GM18511 (cell line): ENCODE measurements at regions not wholly inside any gene's neighbourhood (a gene's known extent, or its start where the extent isn't known, plus 50 kb on each side); places are given as distances from the start of the nearest gene placed in this dataset.
"Not testable (repeated sequence)": the region's sequence is repeated elsewhere in the genome, so short reads cannot be mapped to it uniquely, and the experiment has no call there.

Experiments used
- ATAC-seq: cut with Tn5 transposase; IDR thresholded peaks from one replicate; pipeline ENCODE4 v1.9.1; 2021; ENCODE audit warnings: mild to moderate bottlenecking, moderate library complexity; ENCODE audit not compliant: unreplicated experiment

DNA sequence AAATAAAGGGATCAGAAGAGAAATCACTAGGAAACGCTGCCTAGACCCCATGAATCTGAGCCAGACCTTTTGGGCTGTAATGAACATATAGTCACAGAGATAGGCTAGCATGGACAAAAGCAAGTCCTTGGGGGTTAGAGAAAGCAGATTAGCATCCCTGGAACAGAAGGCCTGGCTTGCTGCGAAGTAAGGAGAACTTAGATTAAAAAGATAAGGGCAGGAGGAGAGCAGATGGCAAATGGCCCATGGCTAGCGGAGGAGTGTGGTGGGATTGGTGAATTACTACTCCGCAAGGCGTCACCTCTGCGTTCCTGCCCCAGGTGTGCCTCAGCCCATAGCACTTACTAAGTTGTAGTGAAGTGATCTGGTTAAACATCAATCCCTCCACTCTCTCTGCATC, 92.3 kb upstream of the ZNF438 start:
- no peak for ATAC-seq

DNA sequence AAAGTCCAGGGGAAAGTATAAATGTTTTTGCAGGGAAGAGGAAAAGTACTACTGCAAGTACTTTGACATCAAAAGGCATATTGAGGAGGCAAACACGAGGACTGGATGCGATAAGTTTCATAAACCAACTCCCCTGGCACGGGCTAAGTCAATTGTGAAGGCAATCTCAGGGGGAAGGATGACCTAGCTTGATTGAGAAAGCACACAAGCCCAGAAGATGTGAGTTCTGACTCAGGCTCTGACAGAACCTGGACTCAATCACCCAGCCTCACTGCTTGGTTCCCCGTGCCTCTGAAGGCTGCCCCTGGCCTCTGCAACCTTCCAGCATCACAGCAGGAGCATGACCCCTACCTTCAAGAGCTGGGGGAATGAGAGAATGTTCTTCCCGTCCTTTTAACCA, 93.2 kb upstream of the ZNF438 start:
- no peak for ATAC-seq

DNA sequence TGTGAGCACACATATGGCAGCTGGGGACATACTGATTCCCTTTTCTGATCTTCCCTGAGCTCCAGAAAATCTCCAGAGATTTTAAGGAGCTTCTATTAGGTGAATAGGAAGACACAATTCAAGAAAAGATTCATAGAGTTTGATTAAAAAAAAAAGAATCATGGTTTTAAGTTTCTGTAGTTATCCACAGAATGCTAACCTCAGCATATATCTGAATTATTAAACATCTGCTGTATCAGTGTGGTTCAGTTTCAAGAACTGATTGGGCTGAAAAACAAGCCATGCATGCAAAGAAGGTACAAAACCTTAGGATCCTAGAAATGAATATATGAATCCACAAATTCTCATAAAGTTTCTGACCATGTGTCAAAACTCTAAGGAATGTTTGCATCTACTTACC, 94.1 kb upstream of the ZNF438 start:
- no peak for ATAC-seq

DNA sequence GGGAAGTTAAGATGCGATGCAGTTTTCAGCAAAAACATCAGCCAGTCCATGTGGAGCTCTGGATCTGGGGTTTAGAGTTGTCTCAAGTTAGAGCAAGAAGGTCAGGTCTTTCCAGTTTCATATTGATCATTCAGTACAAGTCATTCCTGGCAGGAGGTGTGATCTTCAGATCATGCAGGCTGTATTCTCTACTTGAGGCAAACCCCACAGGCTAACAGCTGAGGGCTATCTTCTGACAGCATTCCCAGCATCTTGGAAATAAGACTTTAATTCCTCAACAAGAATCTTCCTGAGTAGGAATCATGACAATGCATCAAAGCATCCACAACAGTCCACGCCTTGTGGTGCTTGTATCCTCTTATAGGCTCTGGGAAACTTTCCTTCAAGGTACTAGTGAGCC, 94.9 kb upstream of the ZNF438 start:
- no peak for ATAC-seq

DNA sequence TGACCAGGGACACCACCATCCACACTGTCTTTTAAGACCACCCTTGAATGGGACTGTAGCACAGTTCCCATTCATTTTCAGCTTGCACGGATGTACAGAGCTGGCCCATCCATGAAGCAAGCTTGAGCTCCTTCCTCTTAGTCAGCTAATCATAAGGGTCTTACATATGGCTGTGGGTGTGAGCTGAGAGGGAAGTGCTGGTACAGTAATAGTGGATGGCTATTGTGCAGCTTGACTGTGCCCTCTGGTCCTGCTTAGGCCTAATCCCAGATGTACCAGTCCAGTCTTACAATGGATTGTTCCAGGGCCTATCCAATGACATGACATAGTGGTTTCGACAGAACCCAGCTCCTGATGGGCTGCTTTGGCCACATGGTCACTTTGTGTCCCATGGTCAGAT, 96.9 kb upstream of the ZNF438 start:
- no peak for ATAC-seq

DNA sequence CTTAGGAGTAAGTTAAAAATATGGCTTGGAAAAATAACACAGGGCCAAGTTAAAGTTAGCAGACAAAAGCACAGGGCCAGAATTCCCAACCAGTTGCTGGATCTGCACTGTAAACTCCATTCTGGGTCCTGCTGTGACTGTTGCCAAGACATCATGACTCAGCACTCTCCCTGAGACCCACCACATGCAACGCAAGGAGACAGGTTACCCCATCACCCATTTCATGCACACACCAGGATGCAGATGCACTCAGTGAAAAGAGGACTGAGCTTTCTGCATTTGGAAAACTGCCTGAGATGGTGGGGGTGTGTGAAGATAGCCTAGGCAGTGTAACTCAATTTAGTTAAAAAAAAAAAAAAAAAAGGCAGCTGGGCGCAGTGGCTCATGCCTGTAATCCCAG, 97.6 kb upstream of the ZNF438 start:
- ATAC-seq, result no peak

DNA sequence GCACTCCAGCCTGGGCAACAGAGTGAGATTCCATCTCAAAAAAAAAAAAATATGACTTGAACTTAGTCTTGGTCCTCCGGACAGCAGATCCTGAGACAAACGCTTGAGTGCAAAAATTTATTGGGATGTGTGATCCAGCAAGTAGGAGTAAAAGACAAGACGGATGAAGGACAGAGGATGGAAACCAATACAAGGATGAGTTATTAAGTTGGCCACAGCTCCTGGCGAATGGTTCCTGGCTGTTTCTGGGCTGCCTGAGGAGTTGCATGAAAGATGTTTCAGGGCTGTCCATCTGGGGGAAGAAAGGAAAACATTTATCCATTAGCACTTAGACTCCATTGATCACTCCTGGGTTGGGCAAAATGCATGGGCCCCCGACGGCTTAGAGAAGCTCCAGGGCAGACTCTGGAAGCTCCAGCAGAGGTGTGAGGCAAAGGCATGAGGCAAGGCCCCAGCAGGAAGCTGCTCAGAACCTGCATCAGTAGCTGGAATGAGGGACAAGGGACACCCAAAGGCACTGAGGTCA, 98.3 kb upstream of the ZNF438 start:
- no peak for ATAC-seq

DNA sequence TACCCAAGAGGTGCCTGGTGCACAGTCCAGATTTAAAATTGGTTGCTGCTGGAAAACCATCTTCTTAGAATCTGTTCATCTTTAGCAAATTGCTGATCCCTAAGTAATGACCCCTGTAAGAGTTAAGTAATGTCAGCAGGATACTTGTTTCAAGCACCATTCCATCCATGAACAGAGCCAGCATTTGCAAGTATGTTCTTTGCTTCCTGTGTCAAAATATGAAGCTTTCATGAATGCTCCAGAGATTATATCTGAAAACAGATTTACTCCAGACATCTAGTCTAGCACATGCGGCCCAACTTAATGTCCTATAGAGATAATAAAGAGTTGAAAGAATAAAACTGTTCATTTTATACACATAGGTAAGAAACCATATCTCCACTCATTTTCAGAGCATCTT, 98.7 kb upstream of the ZNF438 start:
- no peak for ATAC-seq

DNA sequence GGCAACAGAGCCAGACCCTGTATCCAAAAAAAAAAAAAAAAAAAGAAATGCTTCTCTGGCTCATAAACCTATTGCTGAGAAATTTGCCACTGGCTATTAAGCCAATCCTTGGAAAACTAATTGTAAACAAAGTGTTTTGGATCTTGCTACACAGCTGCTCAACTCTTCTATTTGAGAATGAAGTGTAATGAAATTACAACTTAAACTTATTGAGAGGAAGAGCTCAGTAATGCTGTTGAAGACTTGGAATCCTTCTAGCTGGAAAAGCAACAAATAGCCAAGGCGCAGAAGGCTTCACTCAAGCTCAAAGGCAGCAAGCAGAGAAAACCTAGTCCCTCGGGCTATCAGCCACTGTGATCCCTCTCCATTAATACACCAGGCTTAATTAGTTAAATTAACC, 99.6 kb upstream of the ZNF438 start:
- ATAC-seq, result no peak

DNA sequence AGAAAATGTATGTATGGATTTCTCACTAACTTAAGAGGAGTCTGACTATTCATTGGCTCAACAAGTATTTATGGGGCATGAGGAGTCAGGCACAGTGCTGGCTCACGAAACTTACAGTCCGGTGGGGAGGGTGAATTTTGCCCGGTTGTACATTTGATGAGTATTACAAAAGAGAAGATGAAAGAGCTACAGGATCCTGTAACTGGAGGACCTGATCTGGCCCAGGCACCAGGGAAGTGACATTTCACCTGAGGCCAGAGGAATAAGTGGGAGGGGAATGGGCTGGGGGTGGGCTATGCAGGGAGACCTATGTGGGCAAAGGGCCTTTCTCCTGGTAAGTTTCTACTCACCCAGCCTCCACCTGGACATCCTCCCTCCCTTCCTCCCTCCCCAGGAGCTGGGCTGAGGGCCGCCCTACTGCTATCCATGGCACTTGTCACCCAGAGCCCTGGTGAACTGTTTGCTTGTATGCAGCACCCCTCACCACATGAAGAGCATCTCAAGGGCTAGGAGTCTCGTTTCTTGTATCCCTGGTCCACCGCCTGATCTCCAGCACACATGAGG, 101.1 kb upstream of the ZNF438 start:
- ATAC-seq, result no peak

DNA sequence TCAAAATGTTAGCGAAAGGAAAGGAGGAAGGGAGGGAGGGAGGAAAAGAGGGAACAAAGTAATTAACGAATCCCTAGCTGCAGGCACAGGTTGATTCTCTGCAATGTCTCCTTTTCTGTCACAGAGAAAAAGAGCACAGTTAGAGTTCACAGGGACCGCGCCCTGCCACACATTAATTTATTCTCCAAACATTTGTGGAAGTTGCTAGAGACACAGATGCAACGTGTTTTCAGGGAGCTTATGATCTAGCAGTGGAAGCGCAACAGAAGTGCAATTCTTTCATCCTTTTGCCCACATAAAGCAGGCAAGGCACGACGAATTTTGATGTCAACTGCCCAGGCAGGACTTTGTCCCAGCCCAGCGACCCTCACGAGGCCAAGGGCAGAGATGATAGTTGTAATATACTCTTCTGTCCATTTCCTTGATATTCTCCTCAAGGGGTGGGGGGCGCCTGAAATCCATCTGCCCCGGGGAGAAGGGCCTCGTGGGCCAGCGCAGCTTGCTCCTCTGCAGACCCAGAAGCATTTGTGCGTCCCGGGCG, 101.7 kb upstream of the ZNF438 start:
- ATAC-seq, result no peak

DNA sequence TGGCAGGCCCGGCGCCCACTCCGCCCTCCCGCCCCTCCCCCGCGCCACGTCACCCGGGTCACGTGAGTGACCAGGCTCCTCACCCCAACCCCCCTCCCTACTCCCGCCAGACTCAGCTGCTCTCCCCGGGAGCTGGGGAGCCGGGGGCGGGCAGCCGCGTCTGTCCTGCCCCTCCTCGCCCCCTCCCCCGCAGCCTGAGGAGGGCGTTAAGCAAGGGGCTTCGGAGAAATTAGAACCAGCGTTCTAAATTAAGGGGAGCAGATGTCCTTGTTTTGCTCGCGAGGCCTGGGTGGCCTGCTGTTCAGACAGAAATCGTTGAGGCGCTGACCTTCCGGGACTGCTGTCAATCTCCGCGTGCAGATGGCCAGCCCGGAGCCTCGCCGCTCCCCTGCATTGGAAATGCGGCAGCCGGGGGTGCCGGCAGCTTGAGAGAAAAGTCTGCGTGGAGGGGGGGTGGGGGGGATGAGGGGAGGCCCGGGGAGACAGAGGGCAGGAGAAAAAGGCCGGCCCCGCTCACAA, 102.2 kb upstream of the ZNF438 start:
- ATAC-seq, result peak; percentile 65

DNA sequence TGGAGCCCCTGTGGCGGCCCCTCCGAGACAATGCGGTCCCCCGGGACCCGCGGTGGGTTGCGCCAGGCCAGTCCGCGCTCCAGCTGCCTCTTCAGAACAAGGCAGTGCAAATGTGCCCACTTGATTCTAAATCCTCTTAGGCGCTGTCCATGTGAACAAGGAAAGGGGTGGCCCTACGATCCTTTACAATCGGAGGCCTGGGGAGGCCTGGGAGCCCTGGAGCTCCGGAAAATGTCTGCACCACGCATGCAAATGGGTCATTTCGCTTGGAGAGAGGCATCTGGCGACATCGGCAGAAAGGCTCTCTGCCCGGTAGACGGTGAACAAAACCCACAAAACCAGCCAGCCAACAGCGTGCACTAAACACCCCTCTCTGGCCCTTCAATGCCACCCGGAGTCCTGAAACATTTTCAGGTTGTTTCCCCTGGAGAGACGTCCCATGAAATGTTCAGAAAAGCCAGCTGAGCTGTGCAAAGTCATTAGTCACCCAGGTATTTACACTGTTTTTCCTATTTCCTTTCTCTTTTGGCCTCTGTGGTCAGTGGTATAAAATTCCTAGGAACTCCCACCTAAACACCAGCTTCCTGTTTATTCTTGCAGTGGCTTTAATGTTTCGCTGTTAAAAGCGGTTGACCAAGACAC, 102.8 kb upstream of the ZNF438 start:
- ATAC-seq, result peak; percentile 46

DNA sequence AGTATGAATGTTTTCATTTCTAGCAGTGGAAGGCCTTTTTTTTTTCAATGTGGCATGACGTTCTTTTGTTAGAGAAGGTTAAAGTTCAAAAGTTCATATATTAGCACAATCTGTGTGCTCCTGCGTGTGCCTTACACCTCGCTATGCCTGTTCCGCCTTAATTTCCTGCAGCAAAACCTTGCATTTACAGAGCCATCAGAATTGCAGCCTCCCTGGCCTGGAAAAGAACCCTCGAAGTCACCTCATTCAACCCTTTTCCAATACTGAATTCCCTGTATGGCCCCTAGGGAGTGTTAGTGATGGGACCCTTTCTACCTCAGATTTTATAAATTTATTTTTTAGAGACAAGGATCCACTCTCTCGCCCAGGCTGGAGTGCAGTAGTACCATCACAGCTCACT, 103.5 kb upstream of the ZNF438 start:
- no peak for ATAC-seq

DNA sequence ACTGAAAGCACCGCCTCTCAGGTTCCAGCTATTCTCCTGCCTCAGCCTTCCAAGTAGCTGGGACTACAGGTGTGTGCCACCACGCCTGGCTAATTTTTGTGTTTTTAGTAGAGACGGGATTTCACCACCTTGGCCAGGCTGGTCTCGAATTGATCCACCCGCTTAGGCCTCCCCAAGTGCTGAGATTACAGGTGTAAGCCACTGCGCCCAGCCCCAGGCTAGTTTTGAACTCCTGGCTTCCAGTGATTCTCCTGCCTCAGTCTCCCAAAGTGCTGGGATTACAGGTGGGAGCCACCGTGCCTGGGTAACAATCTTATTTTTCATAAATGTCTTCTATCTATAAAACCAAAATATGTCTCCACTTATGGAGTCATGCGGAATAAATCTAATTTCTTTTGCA, 104.1 kb upstream of the ZNF438 start:
- ATAC-seq, result not testable (repeated sequence)

DNA sequence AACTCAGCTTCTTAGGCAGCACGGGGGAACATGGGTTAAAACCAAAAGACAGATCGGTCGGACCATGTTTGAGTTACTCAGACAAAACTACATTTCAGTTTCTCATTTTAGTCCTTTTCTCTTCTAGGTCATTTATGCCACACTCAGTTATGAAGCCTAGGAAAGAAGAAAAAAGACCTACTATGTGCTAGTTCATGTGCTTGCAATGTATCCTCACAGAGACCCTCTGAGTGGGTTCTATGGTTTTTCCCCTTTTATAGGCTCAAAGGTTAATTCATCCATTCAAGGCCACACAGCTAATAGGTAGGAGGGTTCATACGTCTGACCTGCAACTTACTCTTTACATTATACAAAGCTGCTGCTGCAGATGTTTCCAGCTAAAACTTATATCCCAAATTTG, 104.7 kb upstream of the ZNF438 start:
- no peak for ATAC-seq

DNA sequence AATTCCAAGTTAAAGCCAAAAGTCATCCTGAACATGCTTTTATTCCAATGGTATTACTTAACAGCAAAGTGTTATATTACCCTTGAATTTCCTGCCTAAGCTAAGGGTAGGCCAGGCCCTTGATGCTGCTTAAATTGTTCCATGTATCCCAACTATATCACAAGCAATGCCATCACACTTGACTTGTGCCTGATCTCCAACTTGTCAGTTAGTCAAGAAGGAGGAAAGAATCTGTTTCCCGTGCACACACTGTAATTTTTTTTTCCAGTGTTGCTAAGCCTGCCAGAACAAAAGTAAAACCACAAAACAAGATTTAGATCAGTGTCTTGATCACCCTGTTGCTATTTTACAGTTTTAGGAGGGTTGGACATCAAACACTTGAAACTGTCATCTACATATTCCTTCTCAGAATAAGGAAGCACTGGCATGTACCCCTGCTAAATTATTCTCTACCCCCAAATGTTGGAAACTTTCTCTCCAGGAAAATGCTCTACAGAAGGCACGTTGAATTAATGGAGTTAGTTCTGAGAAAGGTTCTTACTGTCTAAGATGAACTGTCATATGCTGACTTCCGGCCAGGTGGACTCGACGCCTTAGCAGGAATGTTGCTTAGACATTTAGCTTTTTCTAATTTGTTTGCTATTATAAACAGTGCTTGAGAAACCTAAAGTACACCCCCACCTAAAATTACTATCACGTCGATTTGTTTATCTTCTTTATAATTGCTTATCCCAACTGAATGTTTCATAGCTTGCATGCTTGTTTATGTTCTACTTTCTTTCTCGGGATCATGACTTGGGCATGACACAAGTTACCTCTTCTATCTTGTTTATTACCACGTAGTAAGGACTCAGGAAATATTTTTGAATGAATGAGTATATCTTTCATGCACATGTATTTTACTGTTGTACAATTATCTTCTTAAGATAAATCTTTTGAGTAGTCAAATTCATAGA, 105.5 kb upstream of the ZNF438 start:
- no peak for ATAC-seq

DNA sequence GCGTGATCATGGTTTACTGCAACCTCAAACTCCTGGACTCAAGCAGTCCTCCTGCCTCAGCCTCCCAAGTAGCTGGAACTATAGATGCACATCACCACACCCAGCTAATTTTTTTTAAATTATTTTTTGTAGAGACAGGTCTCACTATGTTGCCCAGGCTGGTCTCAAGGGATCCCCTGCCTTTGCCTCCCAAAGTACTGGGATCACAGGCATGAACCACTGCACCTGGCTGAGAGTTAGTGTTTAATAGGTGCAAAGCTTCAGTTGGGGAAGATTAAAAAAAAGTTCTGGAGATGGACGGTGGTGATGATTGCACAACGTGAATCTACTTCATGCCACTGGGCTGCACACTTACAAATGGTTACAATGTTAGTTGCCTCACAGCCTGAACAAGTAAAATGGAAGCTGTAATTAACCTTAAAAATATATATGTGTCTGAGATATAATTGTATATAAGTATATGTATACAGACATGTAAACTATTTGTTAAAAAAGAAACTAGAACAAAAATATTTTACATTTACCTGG, 106.4 kb upstream of the ZNF438 start:
- ATAC-seq, result no peak

DNA sequence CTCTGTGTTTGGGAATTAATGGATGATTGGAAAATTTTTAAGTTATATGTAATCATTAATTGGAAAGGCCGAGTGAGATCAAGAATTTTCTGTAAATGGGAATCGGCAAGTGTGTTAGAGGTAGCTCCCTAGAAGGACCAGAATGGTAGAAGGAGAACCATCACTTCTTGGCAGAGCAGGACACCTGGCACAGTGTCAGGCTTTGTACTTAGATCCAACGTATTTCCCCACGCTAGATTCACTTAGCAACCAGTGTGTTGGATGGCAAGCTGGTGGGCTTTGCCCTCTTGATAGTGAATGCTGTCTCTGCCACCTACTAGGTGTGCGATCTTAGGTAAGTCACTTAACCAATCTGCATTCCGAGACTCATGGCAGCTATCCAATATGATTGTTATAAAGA, 107.8 kb upstream of the ZNF438 start:
- ATAC-seq, result no peak

DNA sequence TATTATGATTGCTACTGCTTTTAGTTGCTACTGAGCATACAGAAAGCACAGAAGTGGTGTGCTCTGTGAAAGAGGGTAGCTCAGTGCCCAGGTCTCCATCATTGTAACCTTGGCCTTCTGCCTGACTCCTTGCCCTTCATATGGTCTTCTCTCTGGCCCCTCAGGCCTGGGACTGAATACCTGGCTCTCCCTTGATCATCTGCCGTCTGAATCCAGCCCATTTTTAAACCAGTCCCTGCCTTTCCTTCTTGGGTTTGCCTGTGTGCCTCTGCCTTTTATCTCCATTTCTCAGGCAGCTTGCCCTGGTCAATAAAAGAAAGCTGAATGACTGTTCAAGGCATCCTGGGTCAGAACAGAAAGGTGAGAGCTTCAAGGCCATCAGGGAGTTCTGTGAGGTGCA, 109.1 kb upstream of the ZNF438 start:
- ATAC-seq, result no peak

DNA sequence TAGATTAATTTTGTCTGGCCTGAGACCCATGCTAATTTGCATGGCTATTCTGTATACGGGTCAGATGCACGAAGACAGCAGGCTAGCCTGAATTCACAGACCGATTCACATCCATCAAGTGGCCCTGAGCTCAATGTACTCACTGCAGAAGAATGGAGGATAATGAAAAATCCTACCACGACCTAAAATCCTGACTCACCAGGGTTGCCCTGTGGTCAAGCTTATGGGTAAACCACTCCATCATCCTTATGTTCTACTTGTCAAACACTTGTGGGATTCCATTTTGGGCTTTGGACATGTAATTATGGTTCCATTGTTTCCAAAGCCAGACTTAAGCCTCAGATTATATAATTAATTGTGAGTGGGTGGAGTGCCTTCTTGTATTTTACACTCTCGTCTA, 110.4 kb upstream of the ZNF438 start:
- no peak for ATAC-seq
